Skin of body (tissue), 1 donor: ENCODE measurements at regions not wholly inside any gene's neighbourhood (a gene's known extent, or its start where the extent isn't known, plus 50 kb on each side); places are given as distances from the start of the nearest gene placed in this dataset.

Source experiments
- DNase-seq: peaks from one replicate; lab custom pipeline; 2025; lab: John Stamatoyannopoulos, UW

DNA sequence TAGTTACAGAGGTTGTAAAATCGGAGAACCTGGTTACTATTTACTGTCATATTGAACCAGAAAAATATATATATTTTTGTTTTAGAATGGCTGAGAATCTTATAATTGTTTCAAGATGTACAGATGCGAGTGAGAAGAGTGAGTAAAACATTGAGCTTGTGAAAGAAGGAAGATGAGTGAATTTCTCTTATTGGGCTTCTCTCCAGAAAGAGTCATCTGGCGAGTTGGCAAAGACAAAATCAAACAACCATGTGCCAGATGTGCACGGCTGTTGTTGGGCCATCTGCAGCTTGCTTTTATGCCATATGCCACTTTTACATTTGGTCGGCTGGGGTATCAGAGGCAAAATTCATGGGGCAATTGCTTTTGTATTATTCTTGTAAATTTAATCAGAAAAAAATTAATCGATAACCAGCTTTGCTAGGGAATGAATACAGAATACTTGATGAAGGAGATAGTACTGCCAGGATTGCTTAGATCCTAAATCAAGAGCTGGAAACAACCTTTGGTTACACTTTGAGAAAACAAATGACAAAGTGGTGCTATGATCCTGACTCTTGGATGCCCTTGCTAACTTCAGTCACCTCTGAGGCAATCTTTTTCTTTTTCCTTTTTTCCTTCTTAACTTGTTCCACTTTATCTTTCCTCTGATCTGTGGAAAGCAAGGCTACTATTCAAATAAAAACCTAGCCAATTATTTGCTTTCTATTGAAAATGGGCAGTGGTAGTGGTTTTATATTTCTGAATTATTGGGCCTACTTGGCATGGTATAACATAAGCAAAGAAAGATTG lies 97.1 kb upstream of the GRIK2 start:
- DNase-seq, result peak; percentile 41

DNA sequence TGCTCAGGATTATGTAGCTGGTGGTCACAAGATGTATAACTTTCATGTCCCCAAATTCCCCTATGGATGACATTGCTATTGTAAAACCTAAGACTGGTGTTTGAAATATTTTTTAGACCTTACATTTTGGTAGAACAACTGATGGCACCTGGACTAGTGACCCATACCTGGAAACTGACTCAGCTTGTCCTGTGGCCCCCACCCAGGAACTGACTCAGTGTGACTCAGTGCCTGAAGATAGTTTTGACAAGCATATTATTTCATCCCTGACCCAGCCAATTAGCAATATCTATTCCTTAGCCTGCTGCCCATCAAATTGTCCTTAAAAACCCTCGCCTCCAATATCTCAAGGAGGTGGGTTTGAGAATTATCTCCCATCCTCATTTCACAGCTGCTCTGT lies 90.9 kb upstream of the GRIK2 start:
- no peak for DNase-seq

DNA sequence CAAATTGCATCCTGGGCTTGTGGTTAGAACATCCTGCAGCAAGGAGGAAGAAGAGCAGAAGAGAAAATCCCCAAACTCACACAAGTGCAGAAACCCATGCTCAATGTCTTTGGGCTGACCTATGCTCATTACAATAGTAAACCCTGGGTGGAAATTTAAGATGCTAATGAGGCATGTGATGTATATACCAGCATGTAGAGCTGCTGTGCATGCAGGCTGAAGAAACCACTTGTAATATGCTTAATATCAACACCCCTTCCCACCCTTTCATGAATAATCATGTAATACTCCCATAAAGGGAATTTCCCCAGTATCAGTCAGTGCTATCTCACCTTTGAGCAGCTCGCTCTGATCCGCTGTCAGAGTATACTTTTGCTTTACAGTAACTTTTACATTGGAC lies 90.0 kb upstream of the GRIK2 start:
- DNase-seq, result no peak

DNA sequence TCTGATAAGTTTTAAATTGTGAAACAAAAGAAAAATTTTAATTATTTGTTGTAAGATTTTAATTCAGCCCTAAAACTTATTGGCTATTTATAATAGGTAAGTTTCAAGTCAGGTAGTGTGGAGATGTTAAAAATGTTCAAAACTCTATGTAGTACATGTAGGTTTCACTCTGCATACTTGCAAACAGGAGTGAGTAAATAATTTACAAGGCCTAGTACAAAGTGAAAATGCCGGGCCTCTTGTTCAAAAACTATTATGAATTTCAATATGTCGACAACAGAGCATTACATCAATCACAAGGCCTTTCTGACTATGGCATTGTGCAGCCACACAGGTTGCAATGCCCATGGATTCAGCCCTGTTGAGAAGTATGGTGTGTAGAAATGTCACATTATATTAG lies 80.9 kb upstream of the GRIK2 start:
- no peak for DNase-seq

DNA sequence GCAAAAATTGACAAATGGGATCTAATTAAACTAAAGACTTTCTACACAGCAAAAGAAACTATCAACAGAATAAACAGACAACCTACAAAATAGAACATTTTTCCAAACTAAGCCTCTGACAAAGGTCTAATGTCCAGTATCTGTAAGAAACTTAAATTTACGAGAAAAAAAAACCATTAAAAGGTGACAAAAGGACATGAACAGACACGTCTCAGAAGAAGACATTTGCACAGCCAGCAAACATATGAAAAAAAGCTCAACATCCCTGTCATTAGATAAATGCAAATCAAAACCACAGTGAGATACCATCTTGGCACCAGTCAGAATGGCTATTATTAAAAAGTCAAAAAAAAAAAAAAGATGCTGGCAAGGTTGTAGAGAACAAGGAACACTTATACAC lies 70.6 kb upstream of the GRIK2 start:
- no peak for DNase-seq

DNA sequence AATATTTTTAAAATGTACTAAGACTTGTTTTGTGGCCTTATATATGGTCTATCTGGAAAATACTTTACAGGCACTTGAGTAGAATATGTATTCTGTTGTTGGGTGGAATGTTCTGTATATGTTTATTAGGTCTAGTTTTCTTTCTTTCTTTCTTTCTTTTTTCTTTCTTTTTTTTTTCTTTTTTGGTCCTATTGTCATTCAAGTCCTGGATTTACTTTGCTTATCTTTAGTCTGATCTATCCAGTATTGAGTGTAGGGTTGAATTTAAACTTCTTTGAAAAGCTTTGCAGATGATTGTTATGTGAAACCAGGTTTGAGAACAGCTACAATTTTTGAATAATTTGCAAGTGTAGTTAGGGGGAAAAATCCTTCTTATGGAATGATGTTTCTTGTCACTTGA lies 67.1 kb upstream of the GRIK2 start:
- DNase-seq, result no peak

DNA sequence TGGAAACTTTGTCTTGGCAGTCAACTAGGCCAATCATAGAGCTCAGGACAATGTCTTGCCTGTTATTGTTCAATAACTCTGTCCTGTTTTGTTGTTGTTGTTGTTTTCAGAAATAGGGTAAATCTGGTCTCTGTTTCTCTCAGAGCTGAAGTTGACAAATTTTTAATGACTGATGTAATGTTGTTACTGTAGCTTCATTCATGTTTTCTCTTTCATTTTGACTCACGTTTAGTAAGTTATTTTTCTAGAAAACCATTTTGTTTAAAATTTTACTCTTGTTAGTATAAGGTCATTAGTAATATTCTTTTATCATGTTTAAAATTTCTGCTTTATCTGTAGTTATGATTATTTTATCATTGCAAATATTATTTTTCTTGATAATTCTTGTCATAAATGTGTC lies 51.6 kb upstream of the GRIK2 start:
- no peak for DNase-seq
